ENCODE measurements at regions not wholly inside any gene's neighbourhood (a gene's known extent, or its start where the extent isn't known, plus 50 kb on each side); places are given as distances from the start of the nearest gene placed in this dataset.

- TF ChIP-seq, protein P1, sequence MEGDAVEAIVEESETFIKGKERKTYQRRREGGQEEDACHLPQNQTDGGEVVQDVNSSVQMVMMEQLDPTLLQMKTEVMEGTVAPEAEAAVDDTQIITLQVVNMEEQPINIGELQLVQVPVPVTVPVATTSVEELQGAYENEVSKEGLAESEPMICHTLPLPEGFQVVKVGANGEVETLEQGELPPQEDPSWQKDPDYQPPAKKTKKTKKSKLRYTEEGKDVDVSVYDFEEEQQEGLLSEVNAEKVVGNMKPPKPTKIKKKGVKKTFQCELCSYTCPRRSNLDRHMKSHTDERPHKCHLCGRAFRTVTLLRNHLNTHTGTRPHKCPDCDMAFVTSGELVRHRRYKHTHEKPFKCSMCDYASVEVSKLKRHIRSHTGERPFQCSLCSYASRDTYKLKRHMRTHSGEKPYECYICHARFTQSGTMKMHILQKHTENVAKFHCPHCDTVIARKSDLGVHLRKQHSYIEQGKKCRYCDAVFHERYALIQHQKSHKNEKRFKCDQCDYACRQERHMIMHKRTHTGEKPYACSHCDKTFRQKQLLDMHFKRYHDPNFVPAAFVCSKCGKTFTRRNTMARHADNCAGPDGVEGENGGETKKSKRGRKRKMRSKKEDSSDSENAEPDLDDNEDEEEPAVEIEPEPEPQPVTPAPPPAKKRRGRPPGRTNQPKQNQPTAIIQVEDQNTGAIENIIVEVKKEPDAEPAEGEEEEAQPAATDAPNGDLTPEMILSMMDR (conservative IDR thresholded peaks at IDR 0.05; ENCODE audit: low read length): no peak
- TF ChIP-seq EZH2phosphoT487 (IDR thresholded peaks at IDR 0.05; ENCODE audit: borderline replicate concordance, low read depth, low read length): no peak
- no TSS peak for BruUV-seq (replicated peaks)
Measured at GRCh38 chr1:104456724-104457123, 707.0 kb downstream of the AMY1C start.

GRCh38 chr1:104459886-104460285, 710.2 kb downstream of the AMY1C start:
- Histone ChIP-seq H3K4me1 (ENCODE audit: insufficient read depth, low read length, poor library complexity, severe bottlenecking) (no peaks in the 10 kb centered on the region), H3K27ac (ENCODE audit: low read depth, low read length, poor library complexity, severe bottlenecking) (no peak overlapping the region), H3K9me3 (ENCODE audit: low read length) (no peaks in the 10 kb centered on the region), H3K4me3 (ENCODE audit: low read depth, low read length, poor library complexity, severe bottlenecking) (no peak overlapping the region), H3K36me3 (ENCODE audit: insufficient read depth, low read length) (no peaks in the 10 kb centered on the region), H2AFZ (ENCODE audit: low read length) (no peak overlapping the region), H3K79me2 (ENCODE audit: insufficient read depth, low read depth, low read length) (no peaks in the 10 kb centered on the region), H3K9me2 (ENCODE audit: insufficient read depth, low read length) (no peaks in the 10 kb centered on the region), H4K20me1 (ENCODE audit: insufficient read depth, low read length) (no peaks in the 10 kb centered on the region), H3K4me2 (ENCODE audit: low read length) (no peak overlapping the region)
- CTCF ChIA-PET (ENCODE audit: unreplicated experiment): no interaction called here
- DNase-seq (ENCODE audit: low spot score): no peak
- no TSS peak for BruUV-seq (replicated peaks)
- TF ChIP-seq EZH2phosphoT487 (IDR thresholded peaks at IDR 0.05; ENCODE audit: borderline replicate concordance, low read depth, low read length): no peak
- TF ChIP-seq, protein P1 (conservative IDR thresholded peaks at IDR 0.05; ENCODE audit: low read length): no peak
- intact Hi-C loops (cut with micrococcal nuclease; ENCODE audit: unreplicated experiment): no loop called here
- POLR2A ChIA-PET: interaction anchor here (0.6 to 1.4 kb wide), 3 partner anchors 9 to 144 kb away, joined by 3 read pairs; no protein-coding TSS in a partner anchor

More at GRCh38 chr1:104456724-104457123, 707.0 kb downstream of the AMY1C start:
- Histone ChIP-seq H3K9me3 (ENCODE audit: low read length) (no peaks in the 10 kb centered on the region), H3K4me1 (ENCODE audit: insufficient read depth, low read length, poor library complexity, severe bottlenecking) (no peaks in the 10 kb centered on the region), H3K4me2 (ENCODE audit: low read length) (no peak overlapping the region), H3K36me3 (ENCODE audit: insufficient read depth, low read length) (no peaks in the 10 kb centered on the region), H3K9me2 (ENCODE audit: insufficient read depth, low read length) (no peaks in the 10 kb centered on the region), H2AFZ (ENCODE audit: low read length) (no peak overlapping the region), H3K4me3 (ENCODE audit: low read depth, low read length, poor library complexity, severe bottlenecking) (no peak overlapping the region), H3K27ac (ENCODE audit: low read depth, low read length, poor library complexity, severe bottlenecking) (no peak overlapping the region), H4K20me1 (ENCODE audit: insufficient read depth, low read length) (no peaks in the 10 kb centered on the region), H3K79me2 (ENCODE audit: insufficient read depth, low read depth, low read length) (no peaks in the 10 kb centered on the region)
- no peak for DNase-seq (ENCODE audit: low spot score)
- ChIA-PET CTCF (ENCODE audit: unreplicated experiment) (no interaction called here), POLR2A (no interaction called here)
- intact Hi-C loops (cut with micrococcal nuclease; ENCODE audit: unreplicated experiment): no loop called here

DNA sequence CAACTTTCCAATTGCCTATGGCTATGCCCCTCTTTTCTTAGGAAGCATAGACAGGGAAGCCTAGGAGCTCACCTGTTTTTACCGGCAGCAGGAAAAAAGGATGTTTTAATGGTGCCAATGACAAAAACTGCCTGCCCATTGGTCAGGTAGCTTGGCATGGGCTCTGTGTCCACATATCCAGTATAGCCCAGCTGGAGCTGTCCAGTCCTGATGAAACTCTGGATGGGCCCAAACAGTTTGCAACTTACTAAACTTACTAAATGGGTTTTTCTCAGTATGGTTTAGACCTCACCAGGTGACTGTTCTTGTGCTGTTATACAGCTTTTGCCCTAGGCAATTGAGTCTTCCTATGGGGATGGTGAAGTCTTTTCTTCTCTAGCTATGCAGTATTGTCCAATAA, 711.2 kb downstream of the AMY1C start:
- H3K4me2 ChIP-seq (ENCODE audit: low read length): no peak overlapping the region
- BruUV-seq (replicated peaks): no TSS peak
- TF ChIP-seq, protein P1 (conservative IDR thresholded peaks at IDR 0.05; ENCODE audit: low read length): no peak
- TF ChIP-seq EZH2phosphoT487 (IDR thresholded peaks at IDR 0.05; ENCODE audit: borderline replicate concordance, low read depth, low read length): no peak
- ChIA-PET POLR2A (interaction anchor here (1.4 kb wide), 1 partner anchor 10 kb away, joined by 3 read pairs; no protein-coding TSS in a partner anchor), CTCF (ENCODE audit: unreplicated experiment) (no interaction called here)
- no peak overlapping the region for H2AFZ ChIP-seq (ENCODE audit: low read length)
- DNase-seq (ENCODE audit: low spot score): no peak
- intact Hi-C loops (cut with micrococcal nuclease; ENCODE audit: unreplicated experiment): no loop called here
- H3K4me1 ChIP-seq (ENCODE audit: insufficient read depth, low read length, poor library complexity, severe bottlenecking): no peaks in the 10 kb centered on the region
- no peaks in the 10 kb centered on the region for H3K9me3 ChIP-seq (ENCODE audit: low read length)
- no peaks in the 10 kb centered on the region for H3K9me2 ChIP-seq (ENCODE audit: insufficient read depth, low read length)
- no peaks in the 10 kb centered on the region for H3K36me3 ChIP-seq (ENCODE audit: insufficient read depth, low read length)
- no peak overlapping the region for H3K4me3 ChIP-seq (ENCODE audit: low read depth, low read length, poor library complexity, severe bottlenecking)
- H4K20me1 ChIP-seq (ENCODE audit: insufficient read depth, low read length): no peaks in the 10 kb centered on the region
- H3K79me2 ChIP-seq (ENCODE audit: insufficient read depth, low read depth, low read length): no peaks in the 10 kb centered on the region
- H3K27ac ChIP-seq (ENCODE audit: low read depth, low read length, poor library complexity, severe bottlenecking): no peak overlapping the region

Measured in OCI-LY7 (cell line).